ENCODE measurements at regions not wholly inside any gene's neighbourhood (a gene's known extent, or its start where the extent isn't known, plus 50 kb on each side); places are given as distances from the start of the nearest gene placed in this dataset.

- no peaks in the 10 kb centered on the region for H3K9me3 ChIP-seq (ENCODE audit: low read length)
- H3K27me3 ChIP-seq (ENCODE audit: control insufficient read depth in 1 of 2, insufficient read depth in 2 of 2, low read length in 2 of 2): peaks cover 9 to 11% of the 10 kb centered on the region in 2 donors
- no peak overlapping the region for H3K27ac ChIP-seq (ENCODE audit: low read depth, low read length)
- no peaks in the 10 kb centered on the region for H3K36me3 ChIP-seq (ENCODE audit: insufficient read depth, low read length)
- H3K9ac ChIP-seq (ENCODE audit: low read length): no peak overlapping the region
- no peaks in the 10 kb centered on the region for H3K4me1 ChIP-seq (ENCODE audit: insufficient read depth, low read length)
- H3K4me3 ChIP-seq (ENCODE audit: low read depth in 1 of 2, low read length in 2 of 2): no peak overlapping the region
Observed at GRCh38 chr1:30345491-30346130, 377.8 kb downstream of the MATN1 start.

GRCh38 chr1:30343562-30343961 lies 379.8 kb downstream of the MATN1 start:
- Histone ChIP-seq H3K4me1 (ENCODE audit: insufficient read depth, low read length) (no peaks in the 10 kb centered on the region), H3K9me3 (ENCODE audit: low read length) (no peaks in the 10 kb centered on the region), H3K4me3 (ENCODE audit: low read depth in 1 of 2, low read length in 2 of 2) (no peak overlapping the region), H3K27ac (ENCODE audit: low read depth, low read length) (no peak overlapping the region), H3K36me3 (ENCODE audit: insufficient read depth, low read length) (no peaks in the 10 kb centered on the region), H3K27me3 (ENCODE audit: control insufficient read depth in 1 of 2, insufficient read depth in 2 of 2, low read length in 2 of 2) (peaks cover 7 to 9% of the 10 kb centered on the region in 2 donors), H3K9ac (ENCODE audit: low read length) (no peak overlapping the region)

GRCh38 chr1:30342535-30343141 lies 380.7 kb downstream of the MATN1 start:
- Histone ChIP-seq H3K27me3 (ENCODE audit: control insufficient read depth in 1 of 2, insufficient read depth in 2 of 2, low read length in 2 of 2) (peaks cover 7 to 9% of the 10 kb centered on the region in 2 donors), H3K9me3 (ENCODE audit: low read length) (no peaks in the 10 kb centered on the region), H3K4me1 (ENCODE audit: insufficient read depth, low read length) (no peaks in the 10 kb centered on the region), H3K36me3 (ENCODE audit: insufficient read depth, low read length) (no peaks in the 10 kb centered on the region), H3K9ac (ENCODE audit: low read length) (no peak overlapping the region), H3K4me3 (ENCODE audit: low read depth in 1 of 2, low read length in 2 of 2) (no peak overlapping the region), H3K27ac (ENCODE audit: low read depth, low read length) (no peak overlapping the region)

DNA sequence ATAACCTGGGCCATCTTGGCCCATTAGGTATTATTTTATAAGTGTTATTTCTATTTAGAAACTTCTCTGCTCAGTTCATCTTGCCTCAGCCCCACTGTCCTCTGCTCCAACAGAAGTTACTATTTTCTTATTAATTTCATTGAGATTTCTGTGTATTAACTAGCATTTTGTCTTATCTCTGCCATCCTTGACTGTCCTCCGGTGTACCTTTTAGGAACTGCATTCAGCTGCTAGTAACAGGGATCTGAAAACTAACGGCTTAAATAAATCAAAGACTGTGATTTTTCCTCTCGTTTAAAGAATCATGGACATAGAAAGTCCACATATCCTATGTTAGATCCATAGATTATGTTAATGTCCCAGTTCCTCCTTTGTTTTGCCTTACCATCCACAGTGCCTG lies 382.5 kb downstream of the MATN1 start:
- H3K4me1 ChIP-seq (ENCODE audit: insufficient read depth, low read length): no peaks in the 10 kb centered on the region
- no peak overlapping the region for H3K27ac ChIP-seq (ENCODE audit: low read depth, low read length)
- no peak overlapping the region for H3K9ac ChIP-seq (ENCODE audit: low read length)
- no peaks in the 10 kb centered on the region for H3K36me3 ChIP-seq (ENCODE audit: insufficient read depth, low read length)
- H3K4me3 ChIP-seq (ENCODE audit: low read depth in 1 of 2, low read length in 2 of 2): no peak overlapping the region
- H3K9me3 ChIP-seq (ENCODE audit: low read length): no peaks in the 10 kb centered on the region
- peaks cover 7 to 9% of the 10 kb centered on the region in 2 donors for H3K27me3 ChIP-seq (ENCODE audit: control insufficient read depth in 1 of 2, insufficient read depth in 2 of 2, low read length in 2 of 2)

GRCh38 chr1:30339866-30340265 lies 383.5 kb downstream of the MATN1 start:
- no peak overlapping the region for H3K9ac ChIP-seq (ENCODE audit: low read length)
- no peaks in the 10 kb centered on the region for H3K9me3 ChIP-seq (ENCODE audit: low read length)

DNA sequence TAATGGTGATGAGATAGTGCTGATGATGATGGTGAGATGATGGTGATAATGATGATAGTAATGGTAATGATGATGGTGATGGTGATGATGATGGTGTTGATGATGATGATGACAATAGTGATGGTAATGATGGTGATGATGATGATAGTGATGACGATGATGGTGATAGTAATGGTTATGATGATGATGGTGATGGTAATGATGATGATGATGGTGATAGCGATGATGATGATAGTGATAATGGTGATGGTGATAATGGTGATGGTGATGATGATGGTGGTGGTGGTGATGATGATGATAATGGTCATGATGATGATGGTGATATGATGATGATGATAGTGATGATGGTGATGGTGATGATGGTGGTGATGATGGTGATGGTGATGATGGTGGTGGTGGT lies 384.6 kb downstream of the MATN1 start:
- no peaks in the 10 kb centered on the region for H3K36me3 ChIP-seq (ENCODE audit: insufficient read depth, low read length)
- H3K27ac ChIP-seq (ENCODE audit: low read depth, low read length): no peak overlapping the region
- H3K4me3 ChIP-seq (ENCODE audit: low read depth in 1 of 2, low read length in 2 of 2): no peak overlapping the region
- H3K9me3 ChIP-seq (ENCODE audit: low read length): no peaks in the 10 kb centered on the region
- H3K4me1 ChIP-seq (ENCODE audit: insufficient read depth, low read length): no peaks in the 10 kb centered on the region
- no peak overlapping the region for H3K9ac ChIP-seq (ENCODE audit: low read length)
- peaks cover 7 to 9% of the 10 kb centered on the region in 2 donors for H3K27me3 ChIP-seq (ENCODE audit: control insufficient read depth in 1 of 2, insufficient read depth in 2 of 2, low read length in 2 of 2)

More at GRCh38 chr1:30339866-30340265, 383.5 kb downstream of the MATN1 start:
- H3K4me1 ChIP-seq (ENCODE audit: insufficient read depth, low read length): no peaks in the 10 kb centered on the region
- H3K27me3 ChIP-seq (ENCODE audit: control insufficient read depth in 1 of 2, insufficient read depth in 2 of 2, low read length in 2 of 2): peaks cover 7 to 9% of the 10 kb centered on the region in 2 donors
- H3K36me3 ChIP-seq (ENCODE audit: insufficient read depth, low read length): no peaks in the 10 kb centered on the region
- no peak overlapping the region for H3K27ac ChIP-seq (ENCODE audit: low read depth, low read length)
- H3K4me3 ChIP-seq (ENCODE audit: low read depth in 1 of 2, low read length in 2 of 2): no peak overlapping the region

DNA sequence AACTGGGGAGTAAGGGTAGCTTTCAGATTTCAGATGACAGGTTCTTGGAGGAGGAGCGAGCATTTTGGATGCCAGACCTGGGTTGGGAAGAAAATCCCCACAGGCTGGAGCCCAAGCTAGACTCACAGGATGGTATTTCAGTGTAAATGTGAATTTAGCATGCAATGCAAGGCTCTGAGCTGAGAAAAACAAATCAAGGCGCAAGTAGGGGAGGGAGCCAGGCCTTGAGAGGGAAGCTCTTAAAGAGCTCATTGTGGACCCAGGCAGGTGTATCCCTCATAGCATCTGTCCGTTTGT lies 386.1 kb downstream of the MATN1 start:
- no peaks in the 10 kb centered on the region for H3K36me3 ChIP-seq (ENCODE audit: insufficient read depth, low read length)
- no peak overlapping the region for H3K27ac ChIP-seq (ENCODE audit: low read depth, low read length)
- no peak overlapping the region for H3K9ac ChIP-seq (ENCODE audit: low read length)

GRCh38 chr1:30336550-30337323 lies 386.6 kb downstream of the MATN1 start:
- Histone ChIP-seq H3K9ac (ENCODE audit: low read length) (no peak overlapping the region), H3K27me3 (ENCODE audit: control insufficient read depth in 1 of 2, insufficient read depth in 2 of 2, low read length in 2 of 2) (no peaks in the 10 kb centered on the region), H3K9me3 (ENCODE audit: low read length) (no peaks in the 10 kb centered on the region), H3K27ac (ENCODE audit: low read depth, low read length) (no peak overlapping the region), H3K4me3 (ENCODE audit: low read depth in 1 of 2, low read length in 2 of 2) (no peak overlapping the region), H3K36me3 (ENCODE audit: insufficient read depth, low read length) (no peaks in the 10 kb centered on the region), H3K4me1 (ENCODE audit: insufficient read depth, low read length) (no peaks in the 10 kb centered on the region)

More for the DNA sequence above, 386.1 kb downstream of the MATN1 start:
- Histone ChIP-seq H3K4me3 (ENCODE audit: low read depth in 1 of 2, low read length in 2 of 2) (no peak overlapping the region), H3K4me1 (ENCODE audit: insufficient read depth, low read length) (no peaks in the 10 kb centered on the region), H3K9me3 (ENCODE audit: low read length) (no peaks in the 10 kb centered on the region), H3K27me3 (ENCODE audit: control insufficient read depth in 1 of 2, insufficient read depth in 2 of 2, low read length in 2 of 2) (peaks cover 0 to 2% of the 10 kb centered on the region in 2 donors)

- Histone ChIP-seq H3K27ac (ENCODE audit: low read depth, low read length) (no peak overlapping the region), H3K27me3 (ENCODE audit: control insufficient read depth in 1 of 2, insufficient read depth in 2 of 2, low read length in 2 of 2) (no peaks in the 10 kb centered on the region), H3K36me3 (ENCODE audit: insufficient read depth, low read length) (no peaks in the 10 kb centered on the region), H3K9me3 (ENCODE audit: low read length) (no peaks in the 10 kb centered on the region), H3K4me1 (ENCODE audit: insufficient read depth, low read length) (no peaks in the 10 kb centered on the region), H3K9ac (ENCODE audit: low read length) (no peak overlapping the region), H3K4me3 (ENCODE audit: low read depth in 1 of 2, low read length in 2 of 2) (no peak overlapping the region)
Observed at GRCh38 chr1:30335997-30336390, 387.4 kb downstream of the MATN1 start.

DNA sequence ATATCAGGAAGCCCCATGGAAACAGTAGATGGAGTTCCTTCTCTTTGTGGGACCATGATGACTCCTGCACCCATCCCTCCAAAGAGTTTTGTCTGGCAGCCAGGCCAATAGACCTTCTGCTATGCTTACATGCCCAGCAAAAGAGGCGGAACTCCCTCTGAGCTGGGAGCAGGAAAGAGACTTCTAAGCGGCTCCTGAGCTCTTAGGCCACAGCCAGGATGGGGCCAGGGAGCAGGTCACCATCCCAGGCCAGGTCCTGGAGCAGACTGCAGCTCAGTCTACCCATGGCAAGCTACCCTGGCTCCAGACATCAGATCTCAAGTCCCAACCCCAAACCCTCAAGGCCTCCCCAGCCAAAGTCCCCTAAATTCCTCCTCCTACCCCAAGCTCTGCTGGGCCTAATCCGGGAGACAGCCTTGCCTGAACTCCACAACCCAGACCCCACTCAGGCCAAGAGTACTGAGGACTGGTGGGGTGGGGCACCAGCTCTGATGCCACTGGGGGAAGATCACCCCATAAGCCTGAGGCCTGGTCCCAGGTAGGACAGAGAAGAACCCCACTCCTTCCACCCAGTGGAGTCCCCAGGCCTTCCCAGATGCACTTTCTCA lies 387.9 kb downstream of the MATN1 start:
- H3K27ac ChIP-seq (ENCODE audit: low read depth, low read length): no peak overlapping the region
- H3K27me3 ChIP-seq (ENCODE audit: control insufficient read depth in 1 of 2, insufficient read depth in 2 of 2, low read length in 2 of 2): no peaks in the 10 kb centered on the region
- H3K4me1 ChIP-seq (ENCODE audit: insufficient read depth, low read length): no peaks in the 10 kb centered on the region
- no peak overlapping the region for H3K9ac ChIP-seq (ENCODE audit: low read length)
- H3K36me3 ChIP-seq (ENCODE audit: insufficient read depth, low read length): no peaks in the 10 kb centered on the region
- no peaks in the 10 kb centered on the region for H3K9me3 ChIP-seq (ENCODE audit: low read length)
- H3K4me3 ChIP-seq (ENCODE audit: low read depth in 1 of 2, low read length in 2 of 2): no peak overlapping the region

GRCh38 chr1:30334767-30335166 lies 388.6 kb downstream of the MATN1 start:
- Histone ChIP-seq H3K4me1 (ENCODE audit: insufficient read depth, low read length) (no peaks in the 10 kb centered on the region), H3K36me3 (ENCODE audit: insufficient read depth, low read length) (no peaks in the 10 kb centered on the region), H3K9me3 (ENCODE audit: low read length) (no peaks in the 10 kb centered on the region), H3K9ac (ENCODE audit: low read length) (no peak overlapping the region), H3K27ac (ENCODE audit: low read depth, low read length) (no peak overlapping the region), H3K4me3 (ENCODE audit: low read depth in 1 of 2, low read length in 2 of 2) (no peak overlapping the region), H3K27me3 (ENCODE audit: control insufficient read depth in 1 of 2, insufficient read depth in 2 of 2, low read length in 2 of 2) (peaks cover 0 to 2% of the 10 kb centered on the region in 2 donors)

Data from muscle layer of colon (tissue), 2 donors.